Superior temporal gyrus (tissue), 1 donor: ENCODE measurements at regions not wholly inside any gene's neighbourhood (a gene's known extent, or its start where the extent isn't known, plus 50 kb on each side); places are given as distances from the start of the nearest gene placed in this dataset.
"Not testable (repeated sequence)": the region's sequence is repeated elsewhere in the genome, so short reads cannot be mapped to it uniquely, and the experiment has no call there.

ENCODE experiments used
- DNase-seq: peaks from one replicate; pipeline ENCODE4 v3.0.0-alpha.2; 2016; ENCODE audit errors: extremely low spot score

DNA sequence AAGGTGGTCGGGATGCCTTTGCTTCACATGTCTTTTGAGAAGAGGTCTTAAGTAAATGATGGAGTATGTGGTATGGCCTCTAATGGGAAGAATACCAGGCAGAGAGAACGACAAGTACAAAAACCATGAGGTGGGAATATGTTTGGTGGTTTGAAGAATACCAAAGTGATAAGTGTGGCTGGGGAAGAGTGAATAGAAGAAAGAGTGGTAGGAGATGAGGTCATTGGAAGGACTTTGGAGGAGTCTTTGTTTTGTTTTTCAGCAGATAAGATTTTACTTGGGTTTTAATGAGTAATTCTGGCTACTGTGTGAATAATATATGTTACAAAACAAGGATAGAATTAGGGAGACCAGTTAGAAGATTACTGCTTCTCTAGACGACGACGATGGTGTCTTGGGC, 515.4 kb downstream of the RAB38 start:
- DNase-seq = no peak

DNA sequence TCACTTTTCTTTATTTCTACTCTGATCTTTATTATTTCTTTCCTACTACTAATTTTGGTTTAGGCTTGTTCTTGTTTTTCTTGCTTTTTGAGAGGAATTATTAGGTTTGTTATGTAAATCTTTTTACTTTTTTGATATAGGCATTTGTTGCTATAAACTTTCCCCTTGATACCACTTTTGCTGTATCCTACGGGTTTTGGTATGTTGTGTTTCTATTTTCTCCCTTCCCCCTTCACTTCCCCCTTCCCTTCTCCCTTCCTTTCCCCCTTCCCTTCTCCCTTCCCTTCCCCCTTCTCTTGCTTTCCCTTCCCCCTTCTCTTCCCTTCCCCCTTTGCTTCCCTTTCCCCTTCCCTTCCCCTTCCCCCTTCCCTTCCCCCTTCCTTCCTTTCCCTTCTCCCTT, 529.6 kb downstream of the RAB38 start:
- DNase-seq = no peak

DNA sequence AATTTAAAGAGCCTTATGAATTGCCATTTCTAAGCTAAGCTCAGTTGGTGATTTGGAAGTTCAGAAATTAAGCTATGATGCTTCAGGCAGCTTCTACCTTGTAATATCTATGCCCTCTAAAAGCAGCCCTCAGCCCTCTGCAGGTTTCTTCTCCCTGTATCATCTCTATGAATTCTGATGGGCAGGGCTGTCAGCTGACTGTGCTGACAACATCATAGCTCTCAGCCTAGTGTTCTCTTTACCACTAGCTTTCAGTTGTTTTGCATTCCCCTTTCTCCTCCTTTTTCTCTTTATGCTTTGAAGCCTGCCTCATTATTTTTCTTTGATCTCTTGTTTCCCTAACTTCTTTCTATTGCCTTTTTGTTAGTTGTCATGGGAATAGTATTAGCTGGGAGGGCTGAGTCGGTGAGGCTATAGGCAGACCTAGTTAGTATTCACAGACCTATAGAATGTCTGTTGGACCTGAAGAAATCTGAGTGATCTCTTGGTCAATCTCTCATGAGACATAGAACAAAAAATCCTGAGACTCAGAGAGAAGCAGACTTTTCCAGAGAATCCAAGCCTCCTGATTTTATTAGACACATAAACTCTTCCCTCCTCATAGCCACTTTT, 535.4 kb downstream of the RAB38 start:
- no peak for DNase-seq

DNA sequence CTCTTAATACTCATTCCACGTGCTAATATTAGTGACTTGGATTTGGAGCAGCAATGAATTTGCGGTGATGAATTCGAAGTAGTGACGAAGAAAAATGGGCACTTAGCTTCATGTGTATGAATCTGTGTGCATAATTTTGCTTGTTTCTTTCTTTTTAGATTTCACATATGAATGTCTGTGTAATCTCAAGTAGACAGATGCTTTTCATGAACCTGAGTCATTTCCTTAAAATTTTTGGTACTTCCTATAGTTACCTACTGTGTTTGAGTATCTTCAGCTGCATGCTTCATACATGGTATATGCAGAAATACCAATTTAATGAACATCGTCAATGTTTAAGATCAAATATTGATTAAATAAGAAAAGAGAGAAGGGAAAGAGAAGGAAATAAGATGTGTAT, 540.2 kb downstream of the RAB38 start:
- no peak for DNase-seq

DNA sequence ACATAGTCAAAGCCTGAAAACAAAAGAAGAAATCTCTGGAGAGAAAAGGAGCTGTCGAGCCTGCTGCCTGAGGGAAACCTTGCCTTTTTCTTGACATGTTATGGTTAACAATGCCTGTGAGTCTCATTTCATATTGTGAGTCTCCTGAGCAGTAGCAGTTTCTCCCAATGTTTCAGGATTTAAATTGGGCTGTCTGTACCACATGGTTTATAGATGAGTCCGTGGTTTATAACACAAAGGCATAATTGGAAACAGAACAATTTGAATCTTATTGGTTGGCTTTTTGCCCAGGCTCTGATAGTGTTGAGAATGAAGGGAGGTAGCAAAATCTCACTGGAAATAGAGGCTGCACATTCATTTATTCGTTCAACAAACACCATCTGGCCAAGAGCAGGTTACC, 540.9 kb downstream of the RAB38 start:
- DNase-seq = no peak

DNA sequence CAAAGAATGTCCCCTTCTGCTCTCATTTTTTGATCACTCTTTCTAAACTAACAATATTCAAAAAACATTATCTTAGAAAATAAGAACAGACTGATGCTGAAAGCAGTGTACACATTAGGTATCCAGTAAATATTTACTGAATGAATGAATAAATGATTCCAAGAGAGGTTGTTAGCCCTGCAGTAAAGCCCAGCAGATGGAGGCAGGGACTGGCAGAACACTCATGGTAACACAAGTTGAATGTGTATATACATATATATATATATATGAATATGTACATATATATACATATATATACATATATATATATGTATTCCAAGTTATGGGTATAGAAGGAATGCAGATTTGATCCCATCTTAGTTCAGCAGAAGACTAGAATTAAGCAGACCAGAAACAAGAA, 546.3 kb downstream of the RAB38 start:
- no peak for DNase-seq

DNA sequence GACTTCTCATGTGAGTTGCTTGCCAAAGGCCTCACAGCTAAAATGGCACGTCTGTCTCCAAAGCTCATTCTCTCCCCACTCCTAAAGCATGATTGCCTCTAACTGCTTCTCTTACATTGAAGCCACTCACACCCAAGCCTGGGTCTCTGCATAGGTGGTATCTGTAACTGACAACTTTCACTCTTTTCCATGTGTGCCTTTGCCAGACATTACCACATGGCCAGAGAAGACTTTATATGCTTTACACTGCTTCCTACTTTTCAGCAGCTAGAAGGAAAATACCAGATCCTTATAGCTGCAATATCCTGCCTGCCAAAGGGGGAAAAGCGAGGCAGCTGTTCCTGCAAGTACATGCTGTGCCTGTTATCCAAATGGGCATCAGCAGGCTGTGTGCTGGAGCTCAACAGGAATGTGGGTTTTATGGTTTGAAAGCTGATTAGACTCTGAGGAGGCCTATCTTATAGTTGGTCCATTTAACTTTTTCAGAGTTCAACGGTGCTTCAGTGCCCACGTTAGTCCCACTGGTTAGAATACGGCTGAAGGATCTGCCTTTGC, 547.1 kb downstream of the RAB38 start:
- peak; percentile 48 for DNase-seq

DNA sequence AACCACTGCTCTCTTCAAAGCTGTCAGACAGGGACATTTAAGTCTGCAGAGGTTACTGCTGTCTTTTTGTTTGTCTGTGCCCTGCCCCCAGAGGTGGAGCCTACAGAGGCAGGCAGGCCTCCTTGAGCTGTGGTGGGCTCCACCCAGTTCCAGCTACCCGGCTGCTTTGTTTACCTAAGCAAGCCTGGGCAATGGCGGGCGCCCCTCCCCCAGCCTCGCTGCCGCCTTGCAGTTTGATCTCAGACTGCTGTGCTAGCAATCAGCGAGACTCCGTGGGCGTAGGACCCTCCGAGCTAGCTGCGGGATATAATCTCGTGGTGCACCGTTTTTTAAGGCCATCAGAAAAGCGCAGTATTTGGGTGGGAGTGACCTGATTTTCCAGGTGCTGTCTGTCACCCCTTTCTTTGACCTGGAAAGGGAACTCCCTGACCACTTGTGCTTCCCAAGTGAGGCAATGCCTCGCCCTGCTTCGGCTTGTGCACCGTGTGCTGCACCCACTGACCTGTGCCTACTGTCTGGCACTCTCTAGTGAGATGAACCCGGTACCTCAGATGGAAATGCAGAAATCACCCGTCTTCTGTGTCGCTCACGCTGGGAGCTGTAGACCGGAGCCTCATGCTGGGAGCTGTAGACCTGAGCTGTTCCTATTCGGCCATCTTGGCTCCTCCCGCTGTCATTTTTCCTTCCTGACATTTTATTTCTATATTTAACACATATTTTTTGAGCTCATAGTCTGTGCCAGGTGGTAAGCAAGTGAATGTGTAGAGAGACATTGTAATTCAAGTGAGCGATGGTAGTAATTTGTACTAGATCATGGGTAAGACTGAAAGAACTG, 551.5 kb downstream of the RAB38 start:
- DNase-seq = not testable (repeated sequence)

DNA sequence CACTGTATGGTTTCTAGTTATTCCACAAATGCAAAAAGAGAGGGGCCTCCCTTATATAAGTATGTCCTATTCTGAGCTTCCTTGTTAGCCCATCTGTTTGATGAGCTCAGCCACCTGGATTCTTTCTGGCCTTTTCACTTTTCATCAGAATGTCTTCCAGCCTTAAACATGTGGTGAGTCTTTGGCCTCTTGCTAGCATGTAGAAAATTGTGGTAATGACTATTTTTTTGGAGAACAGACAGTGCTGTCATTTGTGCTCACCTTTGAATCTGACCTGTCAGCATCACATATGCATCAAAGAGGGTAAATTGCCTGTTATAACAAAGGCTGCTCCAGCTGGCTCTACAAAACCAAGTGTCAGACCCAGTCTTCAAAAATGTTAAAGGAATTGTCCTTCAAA, 558.7 kb downstream of the RAB38 start:
- DNase-seq = no peak

DNA sequence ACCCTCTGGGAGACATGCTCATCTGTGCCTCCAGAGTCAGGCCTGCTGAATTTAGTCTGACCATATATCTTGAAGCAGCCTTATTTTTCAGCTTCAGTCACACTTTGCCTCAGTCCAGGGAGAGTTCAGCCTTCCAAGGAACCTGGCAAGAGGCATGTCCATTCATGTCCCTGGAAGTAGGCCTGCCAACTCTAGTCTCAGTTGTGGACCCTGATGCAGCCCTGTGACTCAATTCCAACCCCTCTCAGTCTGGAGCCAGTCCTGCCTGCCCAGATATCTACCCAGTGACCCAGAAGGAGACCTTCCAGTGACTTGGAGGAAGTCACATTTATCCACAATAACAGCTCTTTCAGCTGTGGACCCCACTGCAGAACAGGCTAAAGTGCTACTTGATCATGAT, 566.6 kb downstream of the TMEM135 start:
- DNase-seq = no peak

DNA sequence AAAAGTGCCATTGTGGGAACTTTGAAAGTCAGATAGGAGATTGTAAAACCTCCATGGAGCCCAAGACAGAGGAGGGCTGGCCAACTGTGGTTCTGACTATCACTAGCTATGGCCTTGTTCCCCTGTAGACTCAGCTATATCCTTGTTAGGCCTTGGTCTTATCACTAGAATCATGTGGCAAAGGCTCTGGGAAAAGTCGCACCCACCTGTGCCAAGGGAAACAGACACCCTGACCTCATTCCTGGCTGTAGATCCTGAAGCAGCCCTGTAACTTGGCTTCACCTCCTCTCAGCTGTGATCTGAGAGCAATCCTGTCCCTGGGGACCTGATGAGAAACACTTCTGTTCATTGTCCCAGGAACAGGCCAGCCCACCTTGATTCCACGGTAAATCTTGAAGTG, 566.2 kb downstream of the TMEM135 start:
- no peak for DNase-seq

DNA sequence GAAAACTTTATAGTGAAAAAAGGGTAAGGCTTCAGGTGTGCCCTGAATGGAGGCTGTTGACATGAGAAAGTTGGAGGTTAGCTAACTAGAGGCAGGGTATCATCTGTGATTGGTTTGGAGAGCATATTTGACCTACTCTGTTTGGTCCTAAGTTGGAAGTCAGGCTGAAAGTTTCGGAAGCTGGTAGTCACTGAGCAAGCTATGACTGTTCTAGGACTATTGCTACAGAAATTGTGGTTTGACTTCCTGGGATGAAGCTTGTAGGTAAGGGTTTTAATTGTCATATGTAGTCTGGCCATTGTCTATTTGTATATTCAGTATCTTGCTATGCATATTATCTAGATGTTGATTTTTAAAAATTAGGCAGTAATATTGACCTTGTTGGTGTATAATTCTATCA, 565.0 kb downstream of the TMEM135 start:
- no peak for DNase-seq

DNA sequence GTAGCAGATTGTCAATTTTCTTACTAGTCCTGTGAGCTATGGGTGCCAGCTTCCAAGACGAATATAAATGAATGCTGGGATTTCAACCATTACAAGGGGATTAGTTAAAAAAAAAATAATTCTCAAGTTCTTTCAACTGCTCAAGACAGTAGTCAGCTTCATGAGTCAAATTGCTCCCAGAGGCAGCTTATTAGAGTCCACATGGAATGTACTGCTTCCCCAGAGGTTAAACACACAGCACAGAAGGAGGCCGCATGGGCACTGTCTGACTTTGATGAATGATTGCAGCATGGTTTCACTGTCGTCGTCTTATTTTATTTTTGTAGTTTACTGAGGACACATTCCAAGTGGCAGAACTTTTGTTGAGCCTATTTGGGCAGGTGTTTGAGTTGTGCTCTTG, 563.2 kb downstream of the TMEM135 start:
- DNase-seq = no peak

DNA sequence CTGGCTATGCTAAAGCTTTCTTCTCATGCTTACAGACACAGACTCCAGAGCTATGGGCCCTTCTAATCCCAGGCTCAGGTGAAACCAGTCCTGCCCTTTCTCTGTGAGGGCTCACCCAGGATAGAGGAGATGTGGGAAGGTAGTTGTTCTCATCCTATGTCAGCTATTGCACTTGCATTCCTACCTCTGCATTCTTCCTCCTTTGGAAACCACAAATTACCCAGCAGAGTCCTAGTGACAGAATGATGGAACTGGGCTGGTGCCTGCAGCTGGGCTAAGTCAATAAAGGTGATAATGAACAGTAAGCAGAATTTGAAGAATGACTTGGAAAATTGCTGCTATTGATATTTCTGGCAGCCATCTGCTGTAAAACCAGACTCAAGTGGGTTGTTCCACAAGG, 560.0 kb downstream of the TMEM135 start:
- DNase-seq = no peak

DNA sequence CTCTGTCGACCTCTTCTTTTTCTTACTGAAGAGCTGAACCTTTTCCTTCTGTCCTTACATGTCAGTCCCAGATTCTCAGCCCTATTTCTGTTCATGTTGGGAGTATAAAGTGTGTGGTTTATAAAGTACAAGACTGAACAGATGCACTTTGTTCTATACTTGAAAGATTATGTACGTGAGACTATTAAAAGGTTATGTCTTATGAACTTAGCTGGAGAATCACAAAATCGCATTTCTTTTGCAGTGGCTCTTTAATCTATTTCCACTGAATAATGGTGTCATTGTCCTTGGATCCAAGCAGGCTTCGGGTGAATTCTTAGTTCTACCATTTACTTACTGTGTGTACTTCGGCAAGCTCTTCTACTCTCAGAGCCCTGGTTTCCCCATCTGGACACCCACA, 558.4 kb downstream of the TMEM135 start:
- DNase-seq = no peak

DNA sequence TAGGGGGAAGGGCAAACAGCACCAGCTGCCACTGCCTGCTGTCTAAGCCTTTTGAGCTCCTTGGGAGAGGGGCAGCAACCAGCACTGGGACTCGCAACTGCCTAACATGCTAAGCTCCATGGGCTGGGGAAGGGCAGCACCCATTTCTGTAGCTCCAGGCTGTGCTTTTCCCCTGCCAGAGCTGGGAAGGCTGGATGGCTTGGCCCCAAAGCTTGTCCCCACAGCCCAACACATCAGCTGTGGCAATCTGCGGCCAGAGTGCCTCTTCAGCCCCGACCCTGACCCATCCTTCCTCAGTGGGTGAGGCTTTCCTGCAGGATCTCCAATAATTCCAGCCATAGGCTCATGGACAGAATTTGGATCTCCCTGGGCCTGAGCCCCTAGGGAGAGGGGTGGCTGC, 551.3 kb downstream of the TMEM135 start:
- no peak for DNase-seq

DNA sequence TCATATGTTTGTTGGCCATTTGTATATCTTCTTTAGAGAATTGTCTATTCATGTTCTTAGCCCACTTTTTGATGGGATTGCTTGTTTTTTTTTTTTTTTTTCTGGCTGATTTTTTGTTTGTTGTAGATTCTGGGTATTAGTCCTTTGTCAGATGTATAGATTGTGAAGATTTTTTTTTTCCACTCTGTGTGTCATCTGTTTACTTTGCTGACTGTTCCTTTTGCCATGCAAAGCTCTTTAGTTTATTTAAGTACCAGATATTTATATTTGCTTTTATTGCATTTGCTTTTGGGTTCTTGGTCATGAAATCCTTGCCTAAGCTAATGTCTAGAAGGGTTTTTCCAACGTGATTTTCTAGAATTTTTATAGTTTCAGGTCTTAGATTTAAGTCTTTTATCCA, 547.9 kb downstream of the TMEM135 start:
- not testable (repeated sequence) for DNase-seq

DNA sequence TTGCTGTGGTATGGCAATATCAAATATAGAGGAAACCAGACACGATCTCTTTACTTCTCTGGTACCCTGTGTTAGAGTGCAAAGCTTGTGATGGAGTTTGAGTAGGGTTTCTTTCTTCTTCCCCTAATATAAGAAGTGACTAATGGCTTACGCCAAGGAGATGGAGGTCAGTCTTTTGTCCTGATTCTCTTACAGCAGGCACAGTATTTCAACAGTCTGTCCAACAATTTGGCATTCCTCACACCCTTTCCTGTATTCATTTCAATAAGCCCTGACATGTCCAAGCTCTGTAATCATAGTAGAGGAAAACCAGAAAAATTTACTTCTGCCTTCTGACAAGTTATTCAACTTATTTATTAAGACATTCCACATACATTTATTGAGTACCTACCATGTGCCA, 546.2 kb downstream of the TMEM135 start:
- no peak for DNase-seq

DNA sequence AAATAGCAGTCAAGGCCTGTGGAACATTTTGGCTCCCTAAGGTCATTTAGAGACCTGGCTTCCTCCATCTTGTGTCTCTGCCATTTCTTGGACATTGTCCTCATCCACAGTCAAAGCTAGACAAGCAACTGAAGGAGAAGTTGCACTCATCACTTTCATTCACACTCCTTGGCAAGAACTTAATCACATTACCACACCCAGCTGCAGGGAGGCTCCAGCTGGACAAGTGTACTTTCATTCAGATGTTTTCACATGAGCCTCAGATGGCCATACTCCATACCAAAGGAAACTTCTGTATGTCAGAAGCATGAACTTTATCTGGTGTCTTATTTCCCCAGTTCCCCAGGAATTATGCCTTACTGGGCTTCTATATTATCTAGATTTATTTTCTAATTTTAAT, 537.4 kb downstream of the TMEM135 start:
- DNase-seq = no peak

DNA sequence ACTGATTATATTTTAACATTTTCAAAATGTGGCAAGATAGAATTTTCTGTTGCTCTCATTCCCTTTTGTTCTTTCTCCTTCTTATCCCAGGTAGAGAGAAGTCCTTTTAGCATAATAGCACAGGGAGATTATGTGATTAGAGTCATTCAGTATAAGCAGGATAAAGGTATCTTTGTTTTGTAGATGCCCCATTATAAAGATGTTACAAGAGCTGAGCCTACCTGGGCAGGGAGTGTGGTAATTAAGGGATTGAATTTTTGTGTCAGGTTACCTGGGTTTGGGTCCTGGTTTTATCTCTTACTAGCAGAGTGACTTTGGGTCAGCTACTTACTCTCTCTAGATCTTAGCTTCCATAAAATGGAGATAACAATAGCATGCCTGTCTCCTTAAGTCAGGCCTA, 536.5 kb downstream of the TMEM135 start:
- DNase-seq = no peak

DNA sequence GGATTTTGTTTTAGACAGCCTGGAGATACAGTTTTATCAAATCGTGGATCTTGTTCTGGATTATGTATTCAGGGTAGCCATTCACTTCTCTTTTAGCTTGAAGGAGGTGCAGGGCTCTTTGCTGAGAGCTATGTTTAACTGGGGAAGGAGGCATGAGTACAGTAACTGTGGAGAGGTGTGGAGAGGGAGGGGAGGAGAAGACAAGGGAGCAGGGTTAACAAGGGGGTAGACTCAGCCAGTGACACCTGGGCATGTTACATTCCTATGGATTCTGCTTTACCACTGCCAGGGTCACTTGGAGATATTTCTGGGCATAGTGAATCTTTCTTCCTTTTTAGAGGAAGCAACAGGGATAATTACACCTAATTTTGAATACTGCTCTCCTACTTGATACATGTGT, 536.0 kb downstream of the TMEM135 start:
- no peak for DNase-seq

DNA sequence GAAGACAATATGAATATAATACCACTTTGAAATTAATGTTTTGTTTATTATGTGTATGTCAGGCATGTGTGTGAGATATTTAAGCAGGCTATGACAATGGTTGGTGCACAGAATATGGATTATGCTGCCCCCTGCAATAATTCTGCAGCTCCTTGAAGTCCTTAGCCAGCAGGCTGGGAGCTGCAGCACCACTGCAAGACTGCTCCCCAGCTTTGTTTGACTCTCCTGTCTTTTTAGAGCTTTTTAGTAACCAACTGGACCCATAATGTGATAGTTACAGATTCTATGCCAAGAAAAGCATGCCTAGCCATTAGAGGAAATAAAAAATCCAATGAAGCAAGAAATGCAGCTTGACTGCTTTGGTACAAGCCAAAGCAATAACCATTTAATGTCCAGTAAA, 535.1 kb downstream of the TMEM135 start:
- DNase-seq = no peak

DNA sequence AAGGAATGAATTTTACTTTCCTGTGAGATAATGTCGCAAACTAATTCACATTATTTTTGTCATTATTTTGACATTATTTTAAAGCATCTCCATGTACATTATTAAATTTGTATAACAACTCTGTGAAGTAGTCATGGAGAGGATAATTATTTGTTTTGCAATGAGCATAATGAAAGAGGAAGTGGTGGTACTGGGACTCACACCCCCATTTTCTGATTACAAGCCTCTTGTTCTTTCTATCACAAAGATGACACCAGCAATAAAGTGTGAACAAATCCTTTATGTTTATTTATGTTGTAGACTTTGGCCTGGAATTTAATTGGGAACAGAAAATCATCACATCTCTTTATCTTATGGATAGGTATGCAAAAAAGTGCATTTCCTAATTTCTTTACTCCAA, 522.6 kb downstream of the TMEM135 start:
- DNase-seq = no peak
